Mesendoderm (in vitro differentiated cells): ENCODE measurements at regions not wholly inside any gene's neighbourhood (a gene's known extent, or its start where the extent isn't known, plus 50 kb on each side); places are given as distances from the start of the nearest gene placed in this dataset.
A peak's percentile ranks its signal among the peaks of the same experiment; 100 is the strongest.

Experiments
- DNase-seq: peaks from one replicate; pipeline ENCODE4 v3.0.0; 2013
- H2AK5ac ChIP-seq: 2 replicates; pipeline ENCODE4 v1.6.1; 2013; ENCODE audit warnings: low read length, inconsistent platforms
- H2BK120ac ChIP-seq: 2 replicates; pipeline ENCODE4 v1.6.1; 2013; ENCODE audit warnings: low read depth, mild to moderate bottlenecking, low read length, moderate library complexity, mixed read lengths
- H2BK15ac ChIP-seq: replicated peaks from 2 replicates; pipeline ENCODE4 v1.6.1; 2013; ENCODE audit warnings: low read depth, mild to moderate bottlenecking, moderate library complexity
- H2BK5ac ChIP-seq: 2 replicates; pipeline ENCODE4 v1.6.1; 2013; ENCODE audit warnings: low read length, inconsistent platforms
- H3K18ac ChIP-seq: 2 replicates; pipeline ENCODE4 v1.6.1; 2013; ENCODE audit warnings: mild to moderate bottlenecking, low read length, mixed read lengths
- H3K23ac ChIP-seq: one replicate; pipeline ENCODE4 v1.6.1; 2013; ENCODE audit warnings: low read length
- H3K27ac ChIP-seq: 2 replicates; pipeline ENCODE4 v1.5.1; 2013; ENCODE audit warnings: low read depth, mild to moderate bottlenecking, inconsistent platforms, low read length, moderate library complexity
- H3K27me3 ChIP-seq: 2 replicates; pipeline ENCODE4 v1.6.1; 2013; ENCODE audit warnings: low read length, control low read depth, mild to moderate bottlenecking, inconsistent platforms; ENCODE audit not compliant: insufficient read depth, poor library complexity
- H3K36me3 ChIP-seq: 2 replicates; pipeline ENCODE4 v1.6.1; 2013; ENCODE audit warnings: low read length, inconsistent platforms; ENCODE audit not compliant: control insufficient read depth, insufficient read depth
- H3K4ac ChIP-seq: one replicate; pipeline ENCODE4 v1.6.1; 2013; ENCODE audit warnings: low read depth, mild to moderate bottlenecking, low read length, moderate library complexity
- H3K4me1 ChIP-seq: 2 replicates; pipeline ENCODE4 v1.6.1; 2013; ENCODE audit warnings: low read depth, low read length, inconsistent platforms; ENCODE audit not compliant: control insufficient read depth
- H3K4me2 ChIP-seq: 2 replicates; pipeline ENCODE4 v1.6.1; 2013; ENCODE audit warnings: low read length
- H3K4me3 ChIP-seq: 2 replicates; pipeline ENCODE4 v1.5.1; 2013; ENCODE audit warnings: mild to moderate bottlenecking, low read length
- H3K56ac ChIP-seq: one replicate; pipeline ENCODE4 v1.6.1; 2013; ENCODE audit warnings: low read length
- H3K79me1 ChIP-seq: 2 replicates; pipeline ENCODE4 v1.6.1; 2013; ENCODE audit warnings: low read length, inconsistent platforms
- H3K79me2 ChIP-seq: 2 replicates; pipeline ENCODE4 v1.6.1; 2013; ENCODE audit warnings: mild to moderate bottlenecking, low read length; ENCODE audit not compliant: control insufficient read depth, insufficient read depth
- H3K9ac ChIP-seq: 2 replicates; pipeline ENCODE4 v1.6.1; 2013; ENCODE audit warnings: low read length, inconsistent platforms
- H4K5ac ChIP-seq: one replicate; pipeline ENCODE4 v1.6.1; 2013; ENCODE audit warnings: low read length
- H4K8ac ChIP-seq: one replicate; pipeline ENCODE4 v1.6.1; 2013; ENCODE audit warnings: low read depth, mild to moderate bottlenecking, control low read depth, low read length, moderate library complexity
- WGBS: extraction: QIAGEN DNeasy Blood & Tissue Kit; methylation state at CpG from one replicate; pipeline ENCODE4 v1.1.7; 2013; ENCODE audit warnings: low lambda C conversion rate, missing lambda C conversion rate; ENCODE audit not compliant: insufficient coverage; ENCODE audit errors: extremely low coverage; 5-methylcytosine and 5-hydroxymethylcytosine counted together

- Histone ChIP-seq H3K23ac (no peak overlapping the region), H3K4ac (no peak overlapping the region), H3K4me3 (no peak overlapping the region), H3K56ac (no peak overlapping the region), H4K5ac (no peak overlapping the region), H3K27ac (no peak overlapping the region), H3K79me1 (no peaks in the 10 kb centered on the region), H2BK15ac (no peak overlapping the region), H3K79me2 (no peaks in the 10 kb centered on the region), H3K27me3 (no peaks in the 10 kb centered on the region), H3K4me2 (no peak overlapping the region), H3K9ac (no peak overlapping the region), H4K8ac (no peak overlapping the region), H2BK5ac (no peak overlapping the region), H3K36me3 (no peaks in the 10 kb centered on the region), H2AK5ac (no peak overlapping the region), H2BK120ac (no peak overlapping the region), H3K18ac (no peak overlapping the region), H3K4me1 (no peaks in the 10 kb centered on the region)
- WGBS = no CpG with 5 or more reads among the region's 9 CpGs
- peak; percentile 18 for DNase-seq
Observed at GRCh38 chr2:235157746-235158482, 206.1 kb downstream of the SH3BP4 start.

- no peak overlapping the region for H3K23ac ChIP-seq
Observed at GRCh38 chr2:235160281-235160810, 208.5 kb downstream of the SH3BP4 start.

GRCh38 chr2:235161565-235161964 lies 209.7 kb downstream of the SH3BP4 start:
- H3K36me3 ChIP-seq = no peaks in the 10 kb centered on the region
- H4K5ac ChIP-seq = no peak overlapping the region
- no peak overlapping the region for H2AK5ac ChIP-seq
- H4K8ac ChIP-seq = no peak overlapping the region
- H3K79me1 ChIP-seq = no peaks in the 10 kb centered on the region
- H2BK120ac ChIP-seq = no peak overlapping the region
- no peak overlapping the region for H3K56ac ChIP-seq
- H3K79me2 ChIP-seq = no peaks in the 10 kb centered on the region
- no peaks in the 10 kb centered on the region for H3K4me1 ChIP-seq
- H3K4me3 ChIP-seq = no peak overlapping the region
- WGBS = no CpG with 5 or more reads among the region's 8 CpGs
- no peak overlapping the region for H3K4me2 ChIP-seq
- no peak overlapping the region for H3K4ac ChIP-seq
- no peak overlapping the region for H3K27ac ChIP-seq
- H3K23ac ChIP-seq = no peak overlapping the region
- no peak overlapping the region for H3K9ac ChIP-seq
- no peak for DNase-seq
- H2BK5ac ChIP-seq = no peak overlapping the region
- no peaks in the 10 kb centered on the region for H3K27me3 ChIP-seq
- H2BK15ac ChIP-seq = no peak overlapping the region
- H3K18ac ChIP-seq = no peak overlapping the region

More at GRCh38 chr2:235160281-235160810, 208.5 kb downstream of the SH3BP4 start:
- H3K9ac ChIP-seq = no peak overlapping the region
- no peaks in the 10 kb centered on the region for H3K27me3 ChIP-seq
- no peak overlapping the region for H3K4ac ChIP-seq
- H3K56ac ChIP-seq = no peak overlapping the region
- no peaks in the 10 kb centered on the region for H3K4me1 ChIP-seq
- no peak overlapping the region for H3K18ac ChIP-seq
- WGBS = no CpG with 5 or more reads among the region's 7 CpGs
- H3K79me1 ChIP-seq = no peaks in the 10 kb centered on the region
- H3K27ac ChIP-seq = no peak overlapping the region
- H4K8ac ChIP-seq = no peak overlapping the region
- no peak overlapping the region for H2AK5ac ChIP-seq
- no peak overlapping the region for H2BK5ac ChIP-seq
- peak; percentile 27 for DNase-seq
- H2BK15ac ChIP-seq = no peak overlapping the region
- H4K5ac ChIP-seq = no peak overlapping the region
- H3K79me2 ChIP-seq = no peaks in the 10 kb centered on the region
- H3K4me2 ChIP-seq = no peak overlapping the region
- no peaks in the 10 kb centered on the region for H3K36me3 ChIP-seq
- no peak overlapping the region for H3K4me3 ChIP-seq
- no peak overlapping the region for H2BK120ac ChIP-seq

- H3K4me2 ChIP-seq = no peak overlapping the region
- no peak overlapping the region for H3K56ac ChIP-seq
- H3K4me1 ChIP-seq = no peaks in the 10 kb centered on the region
- no peaks in the 10 kb centered on the region for H3K36me3 ChIP-seq
- no peak overlapping the region for H3K23ac ChIP-seq
- no peak overlapping the region for H2BK120ac ChIP-seq
- H2BK5ac ChIP-seq = no peak overlapping the region
- H4K8ac ChIP-seq = no peak overlapping the region
- DNase-seq = no peak
- no peak overlapping the region for H3K18ac ChIP-seq
- WGBS = no CpG with 5 or more reads among the region's 9 CpGs
- H3K4me3 ChIP-seq = no peak overlapping the region
- no peaks in the 10 kb centered on the region for H3K27me3 ChIP-seq
- H3K27ac ChIP-seq = no peak overlapping the region
- H2AK5ac ChIP-seq = no peak overlapping the region
- no peak overlapping the region for H3K4ac ChIP-seq
- H3K79me1 ChIP-seq = no peaks in the 10 kb centered on the region
- H3K79me2 ChIP-seq = no peaks in the 10 kb centered on the region
- H2BK15ac ChIP-seq = no peak overlapping the region
- H4K5ac ChIP-seq = no peak overlapping the region
- H3K9ac ChIP-seq = no peak overlapping the region
Observed at GRCh38 chr2:235162082-235162836, 210.4 kb downstream of the SH3BP4 start.

- Histone ChIP-seq H3K9ac (no peak overlapping the region), H3K56ac (no peak overlapping the region), H4K8ac (no peak overlapping the region), H4K5ac (no peak overlapping the region), H3K4ac (no peak overlapping the region), H2BK5ac (no peak overlapping the region), H3K79me2 (no peaks in the 10 kb centered on the region), H3K27me3 (no peaks in the 10 kb centered on the region), H2AK5ac (no peak overlapping the region), H3K18ac (no peak overlapping the region), H3K4me1 (no peaks in the 10 kb centered on the region), H3K36me3 (no peaks in the 10 kb centered on the region), H3K27ac (no peak overlapping the region), H3K4me3 (no peak overlapping the region), H3K23ac (no peak overlapping the region), H2BK15ac (no peak overlapping the region), H2BK120ac (no peak overlapping the region), H3K79me1 (no peaks in the 10 kb centered on the region), H3K4me2 (no peak overlapping the region)
- no CpG with 5 or more reads among the region's 5 CpGs for WGBS
- no peak for DNase-seq
Observed at GRCh38 chr2:235162837-235163197, 211.0 kb downstream of the SH3BP4 start.
